ENCODE measurements at regions not wholly inside any gene's neighbourhood (a gene's known extent, or its start where the extent isn't known, plus 50 kb on each side); places are given as distances from the start of the nearest gene placed in this dataset.
"Not testable (repeated sequence)": the region's sequence is repeated elsewhere in the genome, so short reads cannot be mapped to it uniquely, and the experiment has no call there.

DNA sequence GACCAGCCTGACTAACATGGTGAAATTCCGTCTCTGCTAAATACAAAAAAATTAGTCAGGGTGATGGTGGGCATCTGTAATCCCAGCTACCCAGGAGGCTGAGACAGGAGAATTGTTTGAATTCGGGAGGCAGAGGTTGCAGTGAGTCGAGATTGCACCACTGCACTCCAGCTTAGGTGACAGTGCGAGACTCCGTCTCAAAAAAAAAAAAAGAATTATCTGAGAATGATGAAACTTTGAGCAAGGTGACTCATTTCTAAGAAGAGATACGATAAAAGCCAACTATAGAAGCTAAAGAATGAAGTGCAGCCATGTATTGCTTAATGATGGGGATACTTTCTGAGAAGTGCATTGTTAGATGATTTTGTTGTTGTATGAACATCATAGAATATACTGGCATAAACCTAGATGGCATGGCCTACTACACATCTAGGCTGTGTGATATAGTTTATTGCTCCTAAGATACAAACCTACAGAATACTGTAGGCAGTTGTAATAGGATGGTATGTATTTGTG is 64.7 kb downstream of the SNRPE start:
- no peak for DNase-seq

- no peak for DNase-seq
Measured at GRCh38 chr1:203929741-203930309, 68.4 kb downstream of the SNRPE start.

GRCh38 chr1:203930342-203930741 is 68.9 kb downstream of the SNRPE start:
- DNase-seq = no peak

- no peak for DNase-seq
Measured at GRCh38 chr1:203931953-203932352, 70.6 kb downstream of the SNRPE start.

DNA sequence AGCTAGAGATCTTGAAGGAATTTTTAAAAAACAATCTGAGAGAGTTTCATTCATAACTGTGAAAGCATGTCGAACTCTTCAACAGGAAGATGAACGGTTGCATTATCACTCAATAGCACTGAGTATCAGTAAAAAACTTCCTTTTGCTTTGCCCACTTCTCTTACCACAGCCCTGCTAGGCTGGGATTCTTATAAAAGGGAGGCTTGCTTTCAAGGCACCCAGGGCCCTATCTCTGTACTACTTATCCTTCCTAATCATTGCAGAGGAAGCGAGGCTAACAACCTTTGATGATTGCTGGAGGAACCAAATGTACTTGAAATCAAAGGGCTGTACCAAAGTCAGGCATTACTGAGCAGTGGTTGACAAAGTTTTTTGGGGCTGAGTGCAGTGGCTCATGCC is 71.2 kb downstream of the SNRPE start:
- DNase-seq = no peak

DNA sequence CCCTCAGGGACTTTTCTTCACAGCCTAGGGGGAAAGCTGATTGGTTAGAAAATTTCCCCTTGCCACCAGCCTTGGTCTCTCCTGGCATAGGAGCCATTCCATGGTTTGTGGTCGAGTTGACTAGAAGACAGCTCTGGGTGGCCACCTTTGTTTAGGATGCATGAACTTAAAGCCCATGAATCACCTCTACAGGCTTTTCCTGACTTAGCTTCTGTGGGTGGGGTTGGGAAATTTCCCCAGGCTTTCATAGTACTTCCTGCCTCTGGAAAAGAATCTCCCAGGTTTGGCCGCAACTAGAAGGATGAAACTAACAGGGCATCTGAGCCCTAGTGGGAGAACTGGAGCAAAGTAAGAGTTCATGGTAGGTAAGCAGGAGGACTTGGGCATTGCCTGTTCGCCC is 72.6 kb downstream of the SNRPE start:
- no peak for DNase-seq

DNA sequence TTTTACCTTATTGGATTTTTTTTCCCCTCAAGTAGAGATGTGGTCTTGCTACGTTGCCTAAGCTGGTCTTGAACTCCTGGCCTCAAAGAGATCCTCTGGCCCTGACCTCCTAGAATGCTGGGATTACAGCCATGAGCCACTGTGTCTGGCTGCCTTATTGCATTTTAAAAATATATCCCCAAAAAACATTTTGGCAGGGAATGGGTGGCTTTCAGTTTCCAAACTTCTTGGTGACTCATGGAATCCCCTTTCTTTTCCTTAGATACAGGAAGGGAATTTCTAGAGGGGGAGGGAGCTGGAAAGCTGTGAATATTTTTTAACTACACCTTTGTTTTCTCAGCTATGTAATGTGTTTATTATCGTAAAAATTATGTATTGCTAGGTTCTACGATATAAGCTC is 73.3 kb downstream of the SNRPE start:
- DNase-seq = no peak

DNA sequence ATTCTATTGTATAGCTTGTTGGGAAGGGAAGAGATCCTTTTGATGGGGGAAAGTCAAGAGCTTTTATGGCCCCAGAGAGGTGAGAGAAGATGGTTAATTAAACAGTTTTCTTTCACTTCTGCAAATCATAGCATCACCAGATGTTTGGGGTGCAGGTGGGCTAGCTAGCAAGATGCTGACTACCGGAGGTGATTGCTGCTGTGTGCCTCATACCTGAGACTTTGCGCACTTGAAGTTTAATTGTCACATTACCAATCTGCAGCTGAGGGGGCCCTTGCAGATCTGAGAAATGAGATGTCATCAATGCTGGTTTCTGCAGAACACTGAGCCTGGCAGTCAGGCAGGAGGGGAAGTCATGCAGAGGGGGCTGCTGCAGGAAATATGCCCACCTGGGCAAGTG is 73.9 kb downstream of the SNRPE start:
- no peak for DNase-seq

GRCh38 chr1:203937678-203938330 is 76.4 kb downstream of the SNRPE start:
- DNase-seq = no peak

GRCh38 chr1:203944651-203945404 is 83.4 kb downstream of the SNRPE start:
- DNase-seq = no peak

- no peak for DNase-seq
Measured at GRCh38 chr1:203954293-203954692, 92.9 kb downstream of the SNRPE start.

DNA sequence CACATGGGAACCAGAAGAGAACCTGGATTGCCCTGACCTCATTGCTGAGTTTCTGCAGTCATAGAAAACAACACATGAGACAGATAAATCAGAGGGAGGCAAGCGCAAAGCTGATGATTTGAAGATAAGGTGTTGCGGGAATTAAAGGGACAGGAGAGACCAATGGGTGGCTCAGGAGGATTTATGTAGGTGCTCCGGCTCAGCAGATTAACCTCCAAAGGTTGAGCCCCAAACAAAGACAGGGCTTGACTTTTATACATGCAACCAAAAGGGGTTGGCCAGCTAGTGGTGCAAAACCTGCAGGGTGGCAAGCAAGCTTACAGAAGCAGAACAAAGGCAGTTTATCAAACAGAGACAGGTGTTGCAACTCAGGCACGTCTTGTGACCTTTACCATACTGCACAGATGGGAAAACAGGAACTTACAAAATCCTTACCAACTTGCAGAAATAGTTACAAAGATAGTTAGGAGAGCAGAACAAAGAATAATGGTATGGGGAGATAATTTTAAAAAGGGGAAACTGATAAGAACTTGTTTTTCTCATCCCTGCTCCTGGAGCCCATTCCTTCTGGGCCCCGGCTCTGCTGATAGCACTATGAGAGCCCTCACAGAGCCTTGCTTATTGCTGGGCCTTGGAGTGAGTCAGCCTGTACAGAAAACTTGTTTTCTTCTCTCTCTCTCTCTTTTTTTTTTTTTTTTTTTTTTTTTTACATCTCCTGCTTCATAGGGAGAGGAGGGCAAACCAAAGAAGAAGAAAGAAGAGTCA is 93.6 kb downstream of the SNRPE start:
- DNase-seq = no peak

DNA sequence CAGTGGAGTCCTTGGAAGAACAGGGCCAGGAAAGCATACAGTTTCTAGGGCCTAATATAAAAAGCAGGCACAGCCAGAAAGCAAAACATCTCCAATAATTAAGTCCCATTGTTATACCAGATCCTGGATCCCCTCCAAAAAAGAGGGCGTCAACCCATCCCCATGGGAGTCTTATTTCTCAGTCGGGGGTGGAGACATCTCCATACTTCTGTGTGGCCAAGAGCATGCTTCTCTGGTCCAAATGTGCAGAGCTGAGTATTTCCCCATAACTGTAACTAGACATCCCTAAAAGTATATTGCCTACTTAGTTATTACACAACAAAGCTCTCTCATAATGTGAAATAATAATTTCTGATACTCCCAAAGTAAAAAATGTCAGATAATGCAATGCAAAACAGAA is 104.2 kb upstream of the SOX13 start:
- no peak for DNase-seq

GRCh38 chr1:203969846-203970245 is 103.1 kb upstream of the SOX13 start:
- DNase-seq = no peak

GRCh38 chr1:203985044-203985443 is 87.9 kb upstream of the SOX13 start:
- DNase-seq = no peak

- no peak for DNase-seq
Measured at GRCh38 chr1:203985676-203986075, 87.2 kb upstream of the SOX13 start.

DNA sequence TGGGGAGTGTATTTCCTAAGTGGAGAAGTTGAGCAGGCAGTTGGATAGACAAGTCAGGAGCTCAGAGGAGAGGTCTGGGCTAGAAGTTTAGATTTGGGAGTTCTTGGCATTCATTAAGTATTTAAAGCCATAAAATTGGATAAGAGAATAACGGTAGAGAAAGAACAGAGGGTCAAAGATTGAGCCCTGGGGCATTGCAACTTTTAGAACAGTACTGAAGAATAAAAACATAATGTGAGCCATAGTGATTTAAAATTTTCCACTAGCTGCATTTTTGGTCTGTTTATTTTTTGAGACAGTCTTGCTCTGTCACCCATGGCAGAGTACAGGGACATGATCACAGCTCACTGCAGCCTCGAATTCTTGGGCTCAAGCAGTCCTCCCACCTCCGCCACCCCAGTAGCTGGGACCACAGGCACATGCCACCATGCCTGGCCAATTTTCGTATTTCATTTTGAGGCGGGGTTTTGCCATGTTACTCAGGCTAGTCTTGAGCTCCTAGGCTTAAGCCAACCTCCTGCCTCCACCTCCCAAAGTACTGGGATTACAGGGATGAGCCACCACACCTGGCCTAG is 85.9 kb upstream of the SOX13 start:
- DNase-seq = no peak

DNA sequence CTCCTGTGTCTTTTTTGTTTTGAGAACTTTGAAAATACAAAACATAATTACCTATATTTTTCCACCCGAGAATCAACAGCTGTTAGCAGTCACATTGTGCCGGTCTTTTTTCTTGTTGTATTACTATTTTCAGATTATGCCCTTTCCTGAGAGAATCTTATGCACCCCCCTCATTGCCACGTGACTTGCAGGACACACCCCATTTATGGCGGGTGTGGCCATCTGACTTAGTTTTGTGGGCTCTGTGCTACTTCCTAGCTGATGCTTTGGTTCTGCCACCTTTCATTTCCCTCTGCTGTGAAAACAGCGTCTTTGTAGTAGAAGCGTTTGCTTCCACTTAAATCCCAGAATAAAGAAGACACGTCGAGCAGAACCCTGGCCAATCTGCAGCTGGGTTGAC is 82.8 kb upstream of the SOX13 start:
- peak; percentile 8 for DNase-seq

DNA sequence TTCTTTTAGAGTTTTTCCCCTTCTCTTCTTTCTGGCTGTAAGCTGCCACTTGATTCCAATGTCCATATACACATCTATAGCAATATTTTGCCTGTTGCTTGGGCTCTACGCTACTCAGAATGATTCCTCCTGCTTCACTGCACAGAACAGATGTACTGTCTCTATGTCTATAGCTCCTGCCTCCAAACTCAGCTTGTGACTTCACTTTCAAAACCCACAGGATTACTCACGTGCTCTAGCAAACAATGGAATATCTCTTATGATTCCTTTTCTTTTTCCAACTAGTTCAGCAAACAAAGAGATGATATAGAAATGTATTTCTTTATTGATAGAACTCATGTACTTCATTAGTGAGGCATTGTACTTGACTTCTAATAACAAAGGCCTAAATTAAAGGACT is 80.5 kb upstream of the SOX13 start:
- DNase-seq = no peak

- no peak for DNase-seq
Measured at GRCh38 chr1:203993256-203993655, 79.7 kb upstream of the SOX13 start.

- no peak for DNase-seq
Measured at GRCh38 chr1:203995228-203995627, 77.7 kb upstream of the SOX13 start.

GRCh38 chr1:203996126-203996525 is 76.8 kb upstream of the SOX13 start:
- no peak for DNase-seq

GRCh38 chr1:203998571-203998970 is 74.3 kb upstream of the SOX13 start:
- not testable (repeated sequence) for DNase-seq
